ENCODE measurements at regions not wholly inside any gene's neighbourhood (a gene's known extent, or its start where the extent isn't known, plus 50 kb on each side); places are given as distances from the start of the nearest gene placed in this dataset.
"Not testable (repeated sequence)": the region's sequence is repeated elsewhere in the genome, so short reads cannot be mapped to it uniquely, and the experiment has no call there.

DNA sequence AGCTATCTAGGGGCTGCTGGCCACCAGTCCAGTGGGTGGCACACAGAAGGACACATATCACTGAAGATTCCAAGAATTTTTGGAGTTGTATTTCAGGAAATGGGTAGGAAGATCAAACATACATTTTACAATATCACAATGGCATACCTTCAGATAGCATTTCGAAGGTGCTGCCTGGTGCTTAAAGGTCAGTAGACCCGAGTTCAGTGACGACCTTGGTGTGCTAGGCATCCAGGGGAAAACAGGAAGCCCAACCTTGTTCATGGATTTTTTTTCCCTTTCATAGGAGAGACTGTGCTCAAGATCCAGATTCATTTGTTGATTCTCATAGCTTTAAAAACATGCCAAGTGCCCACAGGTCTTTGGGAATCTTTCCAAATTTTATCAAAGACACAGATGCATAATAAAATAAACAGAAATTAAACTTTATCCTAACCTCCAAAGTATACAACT, 51.0 kb upstream of the RCBTB2 start:
- H3K4me3 ChIP-seq (ENCODE audit: low read length) = no peak overlapping the region
- DNase-seq (ENCODE audit: low read depth) = no peak
- TF ChIP-seq, protein P1, sequence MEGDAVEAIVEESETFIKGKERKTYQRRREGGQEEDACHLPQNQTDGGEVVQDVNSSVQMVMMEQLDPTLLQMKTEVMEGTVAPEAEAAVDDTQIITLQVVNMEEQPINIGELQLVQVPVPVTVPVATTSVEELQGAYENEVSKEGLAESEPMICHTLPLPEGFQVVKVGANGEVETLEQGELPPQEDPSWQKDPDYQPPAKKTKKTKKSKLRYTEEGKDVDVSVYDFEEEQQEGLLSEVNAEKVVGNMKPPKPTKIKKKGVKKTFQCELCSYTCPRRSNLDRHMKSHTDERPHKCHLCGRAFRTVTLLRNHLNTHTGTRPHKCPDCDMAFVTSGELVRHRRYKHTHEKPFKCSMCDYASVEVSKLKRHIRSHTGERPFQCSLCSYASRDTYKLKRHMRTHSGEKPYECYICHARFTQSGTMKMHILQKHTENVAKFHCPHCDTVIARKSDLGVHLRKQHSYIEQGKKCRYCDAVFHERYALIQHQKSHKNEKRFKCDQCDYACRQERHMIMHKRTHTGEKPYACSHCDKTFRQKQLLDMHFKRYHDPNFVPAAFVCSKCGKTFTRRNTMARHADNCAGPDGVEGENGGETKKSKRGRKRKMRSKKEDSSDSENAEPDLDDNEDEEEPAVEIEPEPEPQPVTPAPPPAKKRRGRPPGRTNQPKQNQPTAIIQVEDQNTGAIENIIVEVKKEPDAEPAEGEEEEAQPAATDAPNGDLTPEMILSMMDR (conservative IDR thresholded peaks at IDR 0.05; ENCODE audit: low read depth, low read length) = no peak

DNA sequence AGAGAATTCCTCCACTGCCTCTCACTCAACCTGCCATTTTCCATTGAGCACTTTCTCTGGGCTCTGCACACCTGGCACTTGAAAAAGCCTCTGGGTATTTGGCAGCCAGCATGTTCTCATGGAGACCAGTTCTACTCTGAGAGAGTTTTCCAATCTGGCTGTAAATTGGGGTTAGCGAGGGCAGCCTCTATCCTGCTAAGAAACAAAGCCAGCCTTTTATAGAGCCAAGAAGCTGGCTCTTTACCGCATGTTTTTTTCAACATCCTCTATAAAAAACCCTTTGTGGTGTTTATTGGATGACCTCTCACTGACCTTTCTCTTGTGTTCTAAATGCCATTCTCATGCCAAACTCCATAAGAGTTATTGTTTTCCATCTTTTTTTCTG, 52.6 kb upstream of the RCBTB2 start:
- no peak overlapping the region for H3K4me3 ChIP-seq (ENCODE audit: low read length)
- TF ChIP-seq, protein P1 (conservative IDR thresholded peaks at IDR 0.05; ENCODE audit: low read depth, low read length) = no peak
- peak; percentile 95 for DNase-seq (ENCODE audit: low read depth)

DNA sequence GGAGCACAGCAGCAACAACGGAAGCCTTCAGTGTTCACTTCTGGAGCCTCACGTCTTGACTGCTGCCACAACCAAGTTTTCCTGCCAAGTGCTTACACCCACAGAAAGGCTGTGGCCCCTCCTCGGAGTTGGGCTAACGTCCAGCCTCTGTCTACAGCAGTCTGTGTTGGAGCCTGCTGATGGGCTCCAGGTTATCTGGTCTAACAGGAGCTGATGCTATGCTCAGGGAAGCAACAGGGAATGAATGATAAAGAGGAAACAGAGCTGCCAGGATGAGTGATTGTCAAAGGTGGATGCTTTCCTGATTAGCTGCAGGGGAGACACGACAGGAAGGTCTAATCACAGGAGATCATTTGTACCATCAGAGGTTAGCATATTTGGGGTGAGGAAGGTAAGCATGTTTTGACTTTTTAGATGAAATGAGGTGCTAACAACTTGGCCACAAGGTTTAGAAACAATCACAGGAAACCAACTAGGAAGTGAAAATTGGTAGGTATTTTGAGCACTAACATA, 53.8 kb upstream of the RCBTB2 start:
- no peak overlapping the region for H3K4me3 ChIP-seq (ENCODE audit: low read length)
- DNase-seq (ENCODE audit: low read depth) = no peak
- TF ChIP-seq, protein P1 (conservative IDR thresholded peaks at IDR 0.05; ENCODE audit: low read depth, low read length) = no peak

DNA sequence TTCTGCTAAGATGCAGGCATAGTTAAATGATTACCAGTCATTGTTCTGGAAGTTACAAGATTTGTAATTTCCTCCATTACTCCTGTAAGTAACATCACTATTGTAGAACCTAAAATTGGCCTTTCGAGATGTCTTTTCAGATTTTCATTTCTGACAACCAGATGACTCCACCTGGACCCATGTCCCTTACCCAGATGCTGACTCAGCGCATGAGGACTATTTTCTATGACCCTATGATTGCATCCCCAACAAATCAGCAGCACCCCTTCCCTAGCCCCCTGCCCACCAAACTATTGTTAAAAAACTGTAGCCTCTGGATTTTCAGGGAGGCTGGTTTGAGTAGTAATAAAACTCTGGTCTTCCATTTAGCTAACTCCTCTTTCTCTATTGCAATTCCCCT, 55.2 kb upstream of the RCBTB2 start:
- no peak for DNase-seq (ENCODE audit: low read depth)
- H3K4me3 ChIP-seq (ENCODE audit: low read length) = no peak overlapping the region
- TF ChIP-seq, protein P1 (conservative IDR thresholded peaks at IDR 0.05; ENCODE audit: low read depth, low read length) = no peak

DNA sequence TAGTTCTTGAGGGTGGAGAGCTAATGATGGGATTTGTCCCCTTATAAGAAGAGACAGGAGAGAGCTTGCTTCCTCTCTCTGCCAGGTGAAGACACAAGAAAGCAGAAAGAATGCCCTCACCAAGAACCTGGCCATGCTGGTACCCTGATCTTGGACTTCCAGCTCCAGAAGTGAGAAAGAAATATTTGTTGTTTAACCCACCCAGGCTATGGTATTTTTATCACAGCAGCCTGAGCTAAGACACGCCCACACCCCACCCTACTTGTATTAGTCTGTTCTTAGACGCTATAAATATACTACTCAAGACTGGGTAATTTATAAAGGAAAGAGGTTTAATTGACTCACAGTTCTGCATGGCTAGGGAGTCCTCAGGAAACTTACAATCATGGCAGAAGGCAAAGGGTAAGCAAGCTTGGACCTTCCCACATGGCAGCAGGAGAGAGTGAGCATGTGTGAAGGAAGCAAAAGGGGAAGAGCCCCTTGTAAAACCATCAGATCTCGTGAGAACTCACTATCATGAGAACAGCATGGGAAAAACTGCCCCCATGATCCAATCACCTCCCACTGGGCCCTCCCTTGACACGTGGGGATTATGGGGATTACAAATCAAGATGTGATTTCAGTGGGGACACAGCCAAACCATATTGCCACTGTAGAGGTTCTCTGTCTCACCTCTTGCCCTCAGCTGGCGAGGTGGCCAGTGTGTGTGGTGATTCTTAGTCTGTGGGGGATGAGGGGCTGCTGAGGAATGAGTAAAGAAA, 57.4 kb upstream of the RCBTB2 start:
- TF ChIP-seq, protein P1 (conservative IDR thresholded peaks at IDR 0.05; ENCODE audit: low read depth, low read length) = no peak
- H3K4me3 ChIP-seq (ENCODE audit: low read length) = no peak overlapping the region
- no peak for DNase-seq (ENCODE audit: low read depth)

DNA sequence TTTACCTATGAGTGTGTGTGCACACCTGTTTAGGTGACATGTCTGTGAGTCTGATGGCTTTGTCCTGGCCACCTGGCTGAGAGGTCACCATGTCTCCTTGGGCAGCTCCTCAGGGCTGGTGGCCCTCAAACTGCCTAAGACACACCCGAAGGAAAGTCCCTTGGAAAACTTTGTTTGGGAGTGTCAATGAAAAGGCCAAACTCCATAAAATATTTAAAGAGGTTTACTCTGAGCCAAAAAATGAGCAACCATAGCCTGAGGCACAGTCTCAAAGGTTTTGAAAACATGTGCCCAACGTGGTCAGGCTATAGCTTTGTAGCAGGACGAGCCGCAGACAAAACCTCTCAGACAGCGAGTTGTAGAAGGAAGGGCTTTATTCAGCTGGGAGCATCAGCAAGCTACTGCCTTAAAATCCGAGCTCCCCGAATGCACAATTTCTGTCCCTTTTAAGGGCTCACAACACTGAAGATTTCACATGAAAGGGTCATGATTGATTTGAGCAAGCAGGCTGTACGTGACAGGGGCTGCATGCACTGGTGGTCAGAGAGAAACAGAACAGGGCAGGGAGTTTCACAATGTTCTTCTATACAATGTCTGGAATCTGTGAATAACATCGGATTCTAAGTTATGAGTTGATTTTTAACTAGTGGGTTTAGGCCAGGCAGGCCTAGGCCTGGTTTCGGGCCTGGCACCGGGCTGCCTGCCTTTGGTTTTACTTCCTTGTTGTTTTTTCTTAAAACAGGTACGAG, 58.4 kb upstream of the RCBTB2 start:
- not testable (repeated sequence) for H3K4me3 ChIP-seq (ENCODE audit: low read length); DNase-seq (ENCODE audit: low read depth)

DNA sequence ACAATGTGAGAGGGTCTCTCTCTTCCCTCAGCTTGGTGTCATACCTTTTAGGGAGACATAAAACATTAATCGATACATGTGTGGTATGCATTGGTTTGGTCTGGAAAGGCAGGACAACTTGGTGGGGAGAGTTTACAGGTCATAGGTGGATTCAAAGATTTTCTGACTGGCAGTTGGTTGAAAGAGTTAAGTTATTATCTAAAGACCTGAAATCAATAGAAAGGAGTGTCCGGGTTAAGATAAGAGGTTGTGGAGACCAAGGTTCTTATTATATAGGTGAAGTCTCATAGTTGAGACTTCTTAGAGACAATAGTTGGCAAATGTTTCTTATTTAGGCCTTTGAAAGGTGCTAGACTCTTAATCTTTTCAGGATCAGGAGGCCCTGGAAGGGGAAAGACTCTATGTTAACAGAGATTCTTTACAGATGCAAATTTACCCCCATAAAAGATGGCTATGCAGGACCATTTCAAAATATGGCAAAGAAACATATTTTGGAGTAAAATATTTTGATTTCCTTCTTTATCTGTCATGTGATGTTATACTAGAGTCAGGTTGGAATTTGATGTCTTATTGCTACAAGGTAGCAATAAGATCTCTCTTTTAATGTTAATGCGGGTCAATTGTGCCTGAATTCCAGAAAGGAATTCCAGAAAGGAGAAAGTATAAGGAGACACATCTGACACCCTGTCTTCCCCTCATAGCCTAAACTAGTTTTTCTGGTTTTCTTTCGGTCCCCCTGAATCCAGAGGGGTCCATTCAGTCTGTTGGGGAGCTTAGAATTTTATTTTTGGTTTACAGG, 59.2 kb upstream of the RCBTB2 start:
- no peak overlapping the region for H3K4me3 ChIP-seq (ENCODE audit: low read length)
- TF ChIP-seq, protein P1 (conservative IDR thresholded peaks at IDR 0.05; ENCODE audit: low read depth, low read length) = no peak
- DNase-seq (ENCODE audit: low read depth) = no peak

Measured in retinal pigment epithelial cell (primary cell).